Panc1 (cell line): ENCODE measurements at regions not wholly inside any gene's neighbourhood (a gene's known extent, or its start where the extent isn't known, plus 50 kb on each side); places are given as distances from the start of the nearest gene placed in this dataset.

Experiments
- POLR2AphosphoS5 ChIP-seq: IDR thresholded peaks from 2 replicates; pipeline ENCODE4 v1.6.1; 2012; ENCODE audit warnings: mild to moderate bottlenecking, low read depth, low read length, moderate library complexity
- SIN3A ChIP-seq: IDR thresholded peaks from 2 replicates; pipeline ENCODE4 v1.6.1; 2012; ENCODE audit warnings: low read depth, mild to moderate bottlenecking, low read length, moderate library complexity, borderline replicate concordance; ENCODE audit not compliant: insufficient read depth
- TCF7L2 ChIP-seq: IDR thresholded peaks from 2 replicates; pipeline ENCODE4 v1.6.1; 2011; ENCODE audit warnings: mild to moderate bottlenecking, low read depth, low read length, inconsistent platforms
- TF ChIP-seq, protein P1 (sequence below): fragments of 450-650 bp; IDR thresholded peaks from 2 replicates; pipeline ENCODE4 v1.5.1; 2017; ENCODE audit warnings: mild to moderate bottlenecking
- TF ChIP-seq, protein P2 (sequence below), 2 experiments: IDR thresholded peaks; 2 replicates each; pipeline ENCODE4 v1.6.1; 2011 to 2012; ENCODE audit warnings: low read depth in 2 of 2, control low read depth in 1 of 2, low read length in 1 of 2, mild to moderate bottlenecking in 1 of 2, moderate library complexity in 1 of 2; ENCODE audit not compliant: insufficient read depth in 1 of 2

DNA sequence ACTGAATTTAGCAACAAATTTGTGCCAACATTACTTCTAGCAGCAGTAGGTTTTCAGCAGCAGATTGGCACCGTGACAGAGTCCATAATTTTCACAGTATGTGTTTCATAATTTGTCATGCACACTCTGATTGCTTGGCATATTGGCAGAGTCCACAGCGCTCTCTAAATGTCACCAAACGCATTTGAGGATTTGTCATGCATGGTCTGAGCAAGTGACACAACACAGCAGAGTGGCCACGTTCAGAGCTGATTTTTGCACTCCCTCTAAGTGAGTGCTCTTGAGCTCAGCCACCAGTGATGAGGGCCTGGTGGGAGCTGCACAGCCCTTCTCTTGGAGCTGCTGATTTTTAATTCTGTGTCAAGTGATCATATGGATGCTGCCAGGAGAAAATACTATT is 1270.8 kb downstream of the ROBO1 start:
- TF ChIP-seq, protein P1, sequence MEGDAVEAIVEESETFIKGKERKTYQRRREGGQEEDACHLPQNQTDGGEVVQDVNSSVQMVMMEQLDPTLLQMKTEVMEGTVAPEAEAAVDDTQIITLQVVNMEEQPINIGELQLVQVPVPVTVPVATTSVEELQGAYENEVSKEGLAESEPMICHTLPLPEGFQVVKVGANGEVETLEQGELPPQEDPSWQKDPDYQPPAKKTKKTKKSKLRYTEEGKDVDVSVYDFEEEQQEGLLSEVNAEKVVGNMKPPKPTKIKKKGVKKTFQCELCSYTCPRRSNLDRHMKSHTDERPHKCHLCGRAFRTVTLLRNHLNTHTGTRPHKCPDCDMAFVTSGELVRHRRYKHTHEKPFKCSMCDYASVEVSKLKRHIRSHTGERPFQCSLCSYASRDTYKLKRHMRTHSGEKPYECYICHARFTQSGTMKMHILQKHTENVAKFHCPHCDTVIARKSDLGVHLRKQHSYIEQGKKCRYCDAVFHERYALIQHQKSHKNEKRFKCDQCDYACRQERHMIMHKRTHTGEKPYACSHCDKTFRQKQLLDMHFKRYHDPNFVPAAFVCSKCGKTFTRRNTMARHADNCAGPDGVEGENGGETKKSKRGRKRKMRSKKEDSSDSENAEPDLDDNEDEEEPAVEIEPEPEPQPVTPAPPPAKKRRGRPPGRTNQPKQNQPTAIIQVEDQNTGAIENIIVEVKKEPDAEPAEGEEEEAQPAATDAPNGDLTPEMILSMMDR, result no peak
- TF ChIP-seq POLR2AphosphoS5 (no peak), SIN3A (no peak), TCF7L2 (no peak)
- TF ChIP-seq, protein P2, sequence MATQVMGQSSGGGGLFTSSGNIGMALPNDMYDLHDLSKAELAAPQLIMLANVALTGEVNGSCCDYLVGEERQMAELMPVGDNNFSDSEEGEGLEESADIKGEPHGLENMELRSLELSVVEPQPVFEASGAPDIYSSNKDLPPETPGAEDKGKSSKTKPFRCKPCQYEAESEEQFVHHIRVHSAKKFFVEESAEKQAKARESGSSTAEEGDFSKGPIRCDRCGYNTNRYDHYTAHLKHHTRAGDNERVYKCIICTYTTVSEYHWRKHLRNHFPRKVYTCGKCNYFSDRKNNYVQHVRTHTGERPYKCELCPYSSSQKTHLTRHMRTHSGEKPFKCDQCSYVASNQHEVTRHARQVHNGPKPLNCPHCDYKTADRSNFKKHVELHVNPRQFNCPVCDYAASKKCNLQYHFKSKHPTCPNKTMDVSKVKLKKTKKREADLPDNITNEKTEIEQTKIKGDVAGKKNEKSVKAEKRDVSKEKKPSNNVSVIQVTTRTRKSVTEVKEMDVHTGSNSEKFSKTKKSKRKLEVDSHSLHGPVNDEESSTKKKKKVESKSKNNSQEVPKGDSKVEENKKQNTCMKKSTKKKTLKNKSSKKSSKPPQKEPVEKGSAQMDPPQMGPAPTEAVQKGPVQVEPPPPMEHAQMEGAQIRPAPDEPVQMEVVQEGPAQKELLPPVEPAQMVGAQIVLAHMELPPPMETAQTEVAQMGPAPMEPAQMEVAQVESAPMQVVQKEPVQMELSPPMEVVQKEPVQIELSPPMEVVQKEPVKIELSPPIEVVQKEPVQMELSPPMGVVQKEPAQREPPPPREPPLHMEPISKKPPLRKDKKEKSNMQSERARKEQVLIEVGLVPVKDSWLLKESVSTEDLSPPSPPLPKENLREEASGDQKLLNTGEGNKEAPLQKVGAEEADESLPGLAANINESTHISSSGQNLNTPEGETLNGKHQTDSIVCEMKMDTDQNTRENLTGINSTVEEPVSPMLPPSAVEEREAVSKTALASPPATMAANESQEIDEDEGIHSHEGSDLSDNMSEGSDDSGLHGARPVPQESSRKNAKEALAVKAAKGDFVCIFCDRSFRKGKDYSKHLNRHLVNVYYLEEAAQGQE (IDR thresholded peaks at IDR 0.05; ENCODE audit: insufficient read depth in 1 of 2, low read depth in 2 of 2, low read length in 1 of 2), result no peak
